Upper lobe of left lung (tissue), 4 donors: ENCODE measurements at regions not wholly inside any gene's neighbourhood (a gene's known extent, or its start where the extent isn't known, plus 50 kb on each side); places are given as distances from the start of the nearest gene placed in this dataset.
"Not testable (repeated sequence)": the region's sequence is repeated elsewhere in the genome, so short reads cannot be mapped to it uniquely, and the experiment has no call there.

Source experiments
- CTCF ChIP-seq, 6 experiments: fragments of 450-650 bp in 4 of 6; fragments of 200-600 bp in 2 of 6; sonication (generic) in 2 of 6; IDR thresholded peaks; one replicate each; pipeline ENCODE4 v1.5.1; 2016 to 2019; ENCODE audit warnings: antibody characterized with exemption in 6 of 6
- EP300 ChIP-seq, 4 donors: sonication (generic); formaldehyde crosslinking; IDR thresholded peaks; one replicate each; pipeline ENCODE4 v1.5.1; 2017; ENCODE audit warnings: antibody characterized with exemption in 4 of 4, control low read depth in 2 of 4
- POLR2AphosphoS5 ChIP-seq, 2 donors: sonication (generic); formaldehyde crosslinking; IDR thresholded peaks; one replicate each; pipeline ENCODE4 v1.5.1; 2017; ENCODE audit warnings: antibody characterized with exemption in 2 of 2

- not testable (repeated sequence) for TF ChIP-seq POLR2AphosphoS5, CTCF, EP300 (IDR thresholded peaks at IDR 0.05)
Measured at GRCh38 chr2:180872781-180873180, 107.6 kb upstream of the UBE2E3 start.
